ENCODE measurements at regions not wholly inside any gene's neighbourhood (a gene's known extent, or its start where the extent isn't known, plus 50 kb on each side); places are given as distances from the start of the nearest gene placed in this dataset.
"Not testable (repeated sequence)": the region's sequence is repeated elsewhere in the genome, so short reads cannot be mapped to it uniquely, and the experiment has no call there.

- not testable (repeated sequence) for H3K36me3 Mint-ChIP-seq
These were observed 1793.7 kb downstream of the UQCRFS1 start for GRCh38 chr19:27419217-27419616.

DNA sequence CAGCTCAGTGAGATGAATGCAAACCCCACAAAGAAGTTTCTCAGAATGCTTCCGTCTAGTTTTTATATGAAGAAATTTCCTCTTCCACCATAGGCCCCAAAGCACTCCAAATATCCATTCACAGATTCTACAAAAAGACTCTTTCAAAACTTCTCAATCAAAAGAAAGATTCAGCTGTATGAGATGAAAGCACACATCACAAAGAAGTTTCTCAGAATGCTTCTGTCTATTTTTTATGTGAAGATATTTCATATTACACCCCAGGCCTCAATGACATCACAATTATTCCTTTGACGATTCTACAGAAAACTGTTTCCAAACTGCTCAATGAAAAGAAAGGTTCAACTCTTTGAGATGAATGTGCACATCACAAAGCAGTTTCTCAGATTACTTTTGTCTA lies 1819.4 kb downstream of the UQCRFS1 start:
- no peak for ATAC-seq
- no peaks in the 10 kb centered on the region for H3K36me3 Mint-ChIP-seq
- no peak overlapping the region for H3K4me3 Mint-ChIP-seq
- H3K27ac Mint-ChIP-seq, result no peak overlapping the region
- H3K4me1 Mint-ChIP-seq, result no peaks in the 10 kb centered on the region
- peaks cover 32% of the 10 kb centered on the region for H3K9me3 Mint-ChIP-seq
- no peak for DNase-seq (ENCODE audit: low spot score in 2 of 2)

More at GRCh38 chr19:27419217-27419616, 1793.7 kb downstream of the UQCRFS1 start:
- not testable (repeated sequence) for ATAC-seq; DNase-seq (ENCODE audit: low spot score in 2 of 2); H3K4me3 Mint-ChIP-seq; H3K27ac Mint-ChIP-seq; H3K4me1 Mint-ChIP-seq
- H3K9me3 Mint-ChIP-seq, result peaks cover 18% of the 10 kb centered on the region

- Mint-ChIP-seq H3K4me3 (no peak overlapping the region), H3K9me3 (peaks cover 38% of the 10 kb centered on the region)
These were observed 1820.8 kb downstream of the UQCRFS1 start for GRCh38 chr19:27392027-27392632.

DNA sequence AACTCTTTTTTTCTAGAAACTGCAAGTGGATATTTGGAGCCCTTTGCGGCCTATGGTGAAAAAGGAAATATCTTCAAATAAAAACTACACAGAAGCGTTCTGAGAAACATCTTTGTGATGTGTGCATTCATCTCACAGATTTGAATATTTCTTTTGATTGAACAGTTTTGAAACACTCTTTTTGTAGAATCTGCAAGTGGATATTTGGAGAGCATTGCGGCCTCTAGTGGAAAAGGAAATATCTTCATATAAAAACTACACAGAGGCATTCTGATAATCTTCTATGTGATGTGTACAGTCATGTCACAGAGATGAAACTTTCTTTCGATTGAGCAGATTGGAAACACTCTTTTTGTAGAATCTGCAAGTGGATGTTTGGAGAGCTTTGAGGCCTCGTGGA lies 1833.6 kb downstream of the UQCRFS1 start:
- peaks cover 27% of the 10 kb centered on the region for H3K9me3 Mint-ChIP-seq
- DNase-seq (ENCODE audit: low spot score in 2 of 2); H3K4me1 Mint-ChIP-seq; H3K4me3 Mint-ChIP-seq; H3K27ac Mint-ChIP-seq; H3K36me3 Mint-ChIP-seq; ATAC-seq: not testable (repeated sequence)

More at GRCh38 chr19:27392027-27392632, 1820.8 kb downstream of the UQCRFS1 start:
- ATAC-seq, result peak; percentile 16
- DNase-seq (ENCODE audit: low spot score in 2 of 2), result no peak
- no peak overlapping the region for H3K27ac Mint-ChIP-seq
- no peaks in the 10 kb centered on the region for H3K4me1 Mint-ChIP-seq
- H3K36me3 Mint-ChIP-seq, result no peaks in the 10 kb centered on the region

DNA sequence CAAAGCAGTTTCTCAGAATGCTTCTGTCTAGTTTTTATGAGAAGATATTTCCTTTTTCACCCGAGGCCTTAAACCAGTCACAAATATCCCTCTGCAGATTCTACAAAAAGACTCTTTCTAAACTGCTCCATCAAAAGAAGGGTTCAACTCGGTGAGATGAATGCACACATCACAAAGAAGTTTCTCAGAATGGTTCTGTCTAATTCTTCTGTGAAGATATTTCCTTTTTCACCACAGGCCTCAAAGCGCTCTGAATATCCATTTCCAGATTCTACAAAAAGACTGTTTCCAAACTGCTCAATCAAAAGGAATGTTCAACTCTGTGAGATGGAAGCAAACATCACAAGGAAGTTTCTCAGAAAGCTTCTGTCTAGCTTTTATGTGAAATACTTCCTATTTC lies 1843.3 kb downstream of the UQCRFS1 start:
- H3K4me1 Mint-ChIP-seq; H3K36me3 Mint-ChIP-seq; H3K4me3 Mint-ChIP-seq; H3K27ac Mint-ChIP-seq; DNase-seq (ENCODE audit: low spot score in 2 of 2); ATAC-seq: not testable (repeated sequence)
- H3K9me3 Mint-ChIP-seq, result peaks cover 13% of the 10 kb centered on the region

DNA sequence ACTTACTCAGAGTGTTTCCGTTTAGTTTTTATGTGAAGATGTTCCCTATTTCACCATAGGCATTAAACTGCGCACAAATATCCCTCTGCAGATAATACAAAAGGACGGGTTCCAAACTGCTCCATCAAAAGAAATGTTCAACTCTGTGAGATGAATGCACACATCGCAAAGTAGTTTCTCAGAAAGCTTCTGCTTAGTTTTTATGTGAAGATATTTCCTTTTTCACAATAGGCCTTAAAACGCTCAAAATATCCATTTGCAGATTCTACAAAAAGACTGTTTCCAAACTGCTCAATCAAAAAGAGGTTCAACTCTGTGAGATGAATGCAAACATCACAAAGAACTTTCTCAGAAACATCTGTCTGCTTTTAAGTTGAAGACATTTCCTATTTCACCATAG lies 1850.5 kb downstream of the UQCRFS1 start:
- not testable (repeated sequence) for H3K4me3 Mint-ChIP-seq; ATAC-seq; H3K36me3 Mint-ChIP-seq; H3K27ac Mint-ChIP-seq; DNase-seq (ENCODE audit: low spot score in 2 of 2); H3K4me1 Mint-ChIP-seq
- H3K9me3 Mint-ChIP-seq, result peaks cover 38% of the 10 kb centered on the region

DNA sequence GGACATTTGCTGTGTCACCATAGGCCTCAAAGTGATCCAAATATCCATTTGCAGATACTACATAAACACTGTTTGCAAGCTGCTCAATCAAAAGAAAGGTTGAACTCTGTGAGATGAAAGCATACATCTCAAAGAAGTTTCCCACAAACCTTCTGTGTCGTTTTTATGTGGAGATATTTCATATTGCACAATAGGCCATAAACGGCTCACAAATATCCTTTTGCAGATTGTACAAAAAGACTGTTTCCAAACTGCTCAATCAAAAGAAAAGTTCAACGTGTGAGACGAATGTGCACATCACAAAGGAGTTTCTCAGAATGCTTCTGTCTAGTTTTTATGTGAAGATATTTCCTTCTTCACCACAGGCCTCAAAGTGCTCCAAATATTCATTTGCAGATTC lies 1857.4 kb downstream of the UQCRFS1 start:
- not testable (repeated sequence) for H3K4me1 Mint-ChIP-seq; DNase-seq (ENCODE audit: low spot score in 2 of 2)
- peaks cover 55% of the 10 kb centered on the region for H3K9me3 Mint-ChIP-seq

More for the DNA sequence above, 1857.4 kb downstream of the UQCRFS1 start:
- not testable (repeated sequence) for H3K27ac Mint-ChIP-seq, H3K4me3 Mint-ChIP-seq, ATAC-seq, H3K36me3 Mint-ChIP-seq
